MM.1S (cell line): ENCODE measurements at regions not wholly inside any gene's neighbourhood (a gene's known extent, or its start where the extent isn't known, plus 50 kb on each side); places are given as distances from the start of the nearest gene placed in this dataset.
"Not testable (repeated sequence)": the region's sequence is repeated elsewhere in the genome, so short reads cannot be mapped to it uniquely, and the experiment has no call there.

Source experiments
- DNase-seq: peaks from one replicate; pipeline ENCODE4 v3.0.0-alpha.2; 2015
- H2AFZ ChIP-seq: fragments of 300-600 bp; sonication (generic); 2 replicates; pipeline ENCODE4 v1.6.0; 2016; ENCODE audit warnings: antibody characterized with exemption, low read length
- H3F3A ChIP-seq: fragments of 300-600 bp; sonication (generic); 2 replicates; pipeline ENCODE4 v1.6.1; 2016; ENCODE audit warnings: mild to moderate bottlenecking, antibody characterized with exemption, low read length, moderate library complexity, mixed read lengths; ENCODE audit not compliant: insufficient read depth
- H3K27ac ChIP-seq: fragments of 300-600 bp; sonication (generic); 2 replicates; pipeline ENCODE4 v1.5.1; 2016; ENCODE audit warnings: mild to moderate bottlenecking, low read length
- H3K27me3 ChIP-seq: fragments of 300-600 bp; sonication (generic); replicated peaks from 2 replicates; pipeline ENCODE4 v1.6.0; 2016; ENCODE audit warnings: low read length; ENCODE audit not compliant: insufficient read depth
- H3K36me3 ChIP-seq: fragments of 300-600 bp; sonication (generic); replicated peaks from 2 replicates; pipeline ENCODE4 v1.6.1; 2016; ENCODE audit warnings: mild to moderate bottlenecking, low read length, mixed read lengths; ENCODE audit not compliant: insufficient read depth
- H3K4me1 ChIP-seq: fragments of 300-600 bp; sonication (generic); 2 replicates; pipeline ENCODE4 v1.6.1; 2016; ENCODE audit warnings: low read length, mixed read lengths
- H3K4me2 ChIP-seq: fragments of 300-600 bp; sonication (generic); 2 replicates; pipeline ENCODE4 v1.6.0; 2016; ENCODE audit warnings: low read depth, low read length
- H3K4me3 ChIP-seq: fragments of 300-600 bp; sonication (generic); 2 replicates; pipeline ENCODE4 v1.5.1; 2016; ENCODE audit warnings: low read length, mixed read lengths
- H3K79me2 ChIP-seq: fragments of 300-600 bp; sonication (generic); 2 replicates; pipeline ENCODE4 v1.6.1; 2016; ENCODE audit warnings: mixed run types, low read length, mixed read lengths
- H3K9ac ChIP-seq: fragments of 300-600 bp; sonication (generic); 2 replicates; pipeline ENCODE4 v1.6.1; 2016; ENCODE audit warnings: low read length, mixed read lengths
- H3K9me2 ChIP-seq: fragments of 300-600 bp; sonication (generic); replicated peaks from 2 replicates; pipeline ENCODE4 v1.6.1; 2016; ENCODE audit warnings: mild to moderate bottlenecking, low read length, mixed read lengths; ENCODE audit not compliant: insufficient read depth
- H3K9me3 ChIP-seq: fragments of 300-600 bp; sonication (generic); replicated peaks from 2 replicates; pipeline ENCODE4 v1.6.1; 2016; ENCODE audit warnings: mild to moderate bottlenecking, low read length, mixed read lengths; ENCODE audit not compliant: insufficient read depth
- H4K20me1 ChIP-seq: fragments of 300-600 bp; sonication (generic); 2 replicates; pipeline ENCODE4 v1.6.1; 2016; ENCODE audit warnings: mild to moderate bottlenecking, low read length, moderate library complexity, mixed read lengths; ENCODE audit not compliant: insufficient read depth
- EZH2 ChIP-seq: fragments of 300-600 bp; sonication (generic); optimal IDR thresholded peaks from 2 replicates; pipeline ENCODE3; 2017; ENCODE audit warnings: low read depth, mild to moderate bottlenecking, antibody characterized with exemption, low read length, mixed read lengths
- EZH2phosphoT487 ChIP-seq: fragments of 300-600 bp; sonication (generic); IDR thresholded peaks from 2 replicates; pipeline ENCODE4 v1.6.1; 2018; ENCODE audit warnings: antibody characterized with exemption, low read length
- TF ChIP-seq, protein P1 (sequence below): fragments of 300-600 bp; sonication (generic); IDR thresholded peaks from 2 replicates; pipeline ENCODE4 v1.5.1; 2016; ENCODE audit warnings: antibody characterized with exemption, low read length, mixed read lengths

DNA sequence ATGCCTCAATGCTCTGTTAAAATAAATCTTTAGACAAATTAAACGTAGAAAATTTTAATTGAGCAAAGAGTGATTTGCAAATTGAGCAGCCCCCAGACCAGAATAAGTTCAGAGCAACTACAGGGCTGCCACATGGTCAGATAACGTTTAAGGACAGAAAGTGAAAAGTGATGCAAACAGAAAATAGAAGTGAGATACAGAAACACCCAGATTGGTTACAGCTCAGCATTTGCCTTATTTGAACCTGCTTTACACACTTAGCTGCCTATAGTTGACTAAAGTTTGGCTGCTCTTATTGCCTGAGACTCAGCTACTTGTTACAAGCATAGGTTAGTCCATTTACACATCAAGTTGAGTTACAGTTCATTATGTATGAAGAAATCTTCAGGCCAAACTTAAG is 1800.8 kb upstream of the PCDH10 start:
- Histone ChIP-seq H3K27ac (no peak overlapping the region), H3K9ac (no peak overlapping the region), H3K4me1 (0 out of 2 replicates have a peak, but pooled peaks cover 6% of the 10 kb centered on the region), H3K36me3 (no peaks in the 10 kb centered on the region), H4K20me1 (no peaks in the 10 kb centered on the region), H3K9me2 (no peaks in the 10 kb centered on the region), H3K27me3 (no peaks in the 10 kb centered on the region), H3K4me2 (peak overlapping the region; percentile 43), H3K79me2 (no peaks in the 10 kb centered on the region), H3F3A (no peaks in the 10 kb centered on the region), H3K4me3 (no peak overlapping the region), H3K9me3 (no peaks in the 10 kb centered on the region; the same call in 1 of the 2 replicates), H2AFZ (peak overlapping the region; percentile 33; the same call in 1 of the 2 replicates)
- peak; percentile 48 for DNase-seq
- no peak for TF ChIP-seq EZH2phosphoT487
- no peak for TF ChIP-seq EZH2
- TF ChIP-seq, protein P1, sequence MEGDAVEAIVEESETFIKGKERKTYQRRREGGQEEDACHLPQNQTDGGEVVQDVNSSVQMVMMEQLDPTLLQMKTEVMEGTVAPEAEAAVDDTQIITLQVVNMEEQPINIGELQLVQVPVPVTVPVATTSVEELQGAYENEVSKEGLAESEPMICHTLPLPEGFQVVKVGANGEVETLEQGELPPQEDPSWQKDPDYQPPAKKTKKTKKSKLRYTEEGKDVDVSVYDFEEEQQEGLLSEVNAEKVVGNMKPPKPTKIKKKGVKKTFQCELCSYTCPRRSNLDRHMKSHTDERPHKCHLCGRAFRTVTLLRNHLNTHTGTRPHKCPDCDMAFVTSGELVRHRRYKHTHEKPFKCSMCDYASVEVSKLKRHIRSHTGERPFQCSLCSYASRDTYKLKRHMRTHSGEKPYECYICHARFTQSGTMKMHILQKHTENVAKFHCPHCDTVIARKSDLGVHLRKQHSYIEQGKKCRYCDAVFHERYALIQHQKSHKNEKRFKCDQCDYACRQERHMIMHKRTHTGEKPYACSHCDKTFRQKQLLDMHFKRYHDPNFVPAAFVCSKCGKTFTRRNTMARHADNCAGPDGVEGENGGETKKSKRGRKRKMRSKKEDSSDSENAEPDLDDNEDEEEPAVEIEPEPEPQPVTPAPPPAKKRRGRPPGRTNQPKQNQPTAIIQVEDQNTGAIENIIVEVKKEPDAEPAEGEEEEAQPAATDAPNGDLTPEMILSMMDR, result no peak

DNA sequence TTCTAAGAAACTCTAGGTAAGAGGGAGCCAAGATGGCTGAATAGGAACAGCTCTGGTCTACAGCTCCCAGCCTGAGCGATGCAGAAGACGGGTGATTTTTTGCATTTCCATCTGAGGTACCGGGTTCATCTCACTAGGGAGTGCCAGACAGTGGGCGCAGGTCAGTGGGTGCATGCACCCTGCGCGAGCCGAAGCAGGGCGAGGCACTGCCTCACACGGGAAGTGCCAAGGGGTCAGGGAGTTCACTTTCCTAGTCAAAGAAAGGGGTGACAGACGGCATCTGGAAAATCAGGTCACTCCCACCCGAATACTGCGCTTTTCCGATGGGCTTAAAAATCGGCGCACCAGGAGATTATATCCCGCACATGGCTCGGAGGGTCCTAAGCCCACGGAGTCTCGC is 1796.7 kb upstream of the PCDH10 start:
- H3F3A ChIP-seq, H2AFZ ChIP-seq, H3K4me2 ChIP-seq, H3K27ac ChIP-seq, H4K20me1 ChIP-seq, H3K4me3 ChIP-seq, H3K4me1 ChIP-seq, H3K27me3 ChIP-seq, H3K9ac ChIP-seq, DNase-seq, H3K79me2 ChIP-seq, H3K9me3 ChIP-seq, H3K36me3 ChIP-seq, H3K9me2 ChIP-seq: not testable (repeated sequence)

DNA sequence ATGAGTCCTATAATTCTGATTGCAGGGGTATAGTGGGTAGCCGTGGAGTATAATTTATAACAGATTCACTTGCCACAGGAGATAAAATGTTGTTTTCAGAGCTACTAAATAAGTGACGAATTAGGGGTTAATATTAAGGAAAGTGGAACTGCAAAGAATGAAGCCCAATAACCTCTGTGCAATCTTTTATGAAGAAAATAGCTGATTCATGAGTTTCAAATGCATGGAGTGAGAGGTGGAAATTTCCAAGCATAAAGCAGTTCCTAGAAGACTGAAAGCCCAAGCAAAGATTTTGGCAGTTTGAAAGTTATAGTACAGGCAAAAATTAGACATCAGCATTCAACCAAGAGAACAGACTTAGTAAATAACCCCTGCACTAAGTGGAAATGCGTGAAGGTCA is 1782.4 kb upstream of the PCDH10 start:
- no peak overlapping the region for H2AFZ ChIP-seq
- no peaks in the 10 kb centered on the region for H3K36me3 ChIP-seq
- H3K9ac ChIP-seq, result no peak overlapping the region
- H3K9me3 ChIP-seq, result no peaks in the 10 kb centered on the region
- H3K9me2 ChIP-seq, result no peaks in the 10 kb centered on the region
- H3K27ac ChIP-seq, result no peak overlapping the region
- no peak overlapping the region for H3K4me3 ChIP-seq
- no peaks in the 10 kb centered on the region for H3K4me1 ChIP-seq
- no peaks in the 10 kb centered on the region for H3K27me3 ChIP-seq
- H3K4me2 ChIP-seq, result no peak overlapping the region
- no peaks in the 10 kb centered on the region for H4K20me1 ChIP-seq
- H3F3A ChIP-seq, result no peaks in the 10 kb centered on the region
- TF ChIP-seq EZH2phosphoT487, result no peak
- no peak for TF ChIP-seq EZH2
- TF ChIP-seq, protein P1, result no peak
- DNase-seq, result no peak
- no peaks in the 10 kb centered on the region for H3K79me2 ChIP-seq

DNA sequence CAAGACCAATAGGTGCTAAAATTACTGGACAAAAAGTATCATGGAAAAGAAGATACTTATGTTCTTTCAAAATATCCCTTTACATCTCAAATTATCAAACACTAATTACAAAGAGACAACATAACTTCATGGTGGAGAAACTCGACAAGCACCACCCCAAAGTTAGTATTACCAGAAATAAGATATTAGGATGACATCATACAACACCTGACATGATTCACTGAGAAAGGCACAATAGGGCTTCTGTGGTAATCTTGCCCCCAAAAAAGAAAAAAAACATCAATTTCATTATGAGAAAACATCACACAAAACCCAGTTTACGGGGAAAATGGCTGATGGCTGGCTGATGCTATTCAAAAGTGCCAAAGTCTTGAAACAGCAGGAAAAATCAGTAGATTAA is 1781.7 kb upstream of the PCDH10 start:
- no peak overlapping the region for H2AFZ ChIP-seq
- no peaks in the 10 kb centered on the region for H3K36me3 ChIP-seq
- H3K9ac ChIP-seq, result no peak overlapping the region
- H3K4me2 ChIP-seq, result no peak overlapping the region
- no peak for DNase-seq
- H3K4me1 ChIP-seq, result no peaks in the 10 kb centered on the region
- no peaks in the 10 kb centered on the region for H3K9me3 ChIP-seq
- no peak overlapping the region for H3K27ac ChIP-seq
- TF ChIP-seq EZH2phosphoT487, result no peak
- TF ChIP-seq, protein P1, result no peak
- TF ChIP-seq EZH2, result no peak
- no peak overlapping the region for H3K4me3 ChIP-seq
- H3F3A ChIP-seq, result no peaks in the 10 kb centered on the region
- H3K79me2 ChIP-seq, result no peaks in the 10 kb centered on the region
- no peaks in the 10 kb centered on the region for H3K9me2 ChIP-seq
- H3K27me3 ChIP-seq, result no peaks in the 10 kb centered on the region
- no peaks in the 10 kb centered on the region for H4K20me1 ChIP-seq
